GM12875 (cell line): ENCODE measurements at regions not wholly inside any gene's neighbourhood (a gene's known extent, or its start where the extent isn't known, plus 50 kb on each side); places are given as distances from the start of the nearest gene placed in this dataset.

Source experiments
- H3K4me3 ChIP-seq: one replicate; pipeline ENCODE4 v1.5.1; 2011; ENCODE audit warnings: low read depth, low read length, control low read depth
- CTCF ChIP-seq: IDR thresholded peaks from 2 replicates; pipeline ENCODE4 v1.5.1; 2011; ENCODE audit warnings: low read depth, mild to moderate bottlenecking, control low read depth, inconsistent platforms, low read length, moderate library complexity, borderline replicate concordance; ENCODE audit not compliant: insufficient read depth

- TF ChIP-seq CTCF: no peak
- H3K4me3 ChIP-seq: no peak overlapping the region
These were observed 123.2 kb downstream of the ELOVL4 start for GRCh38 chr6:79824202-79824601.

GRCh38 chr6:79821859-79822258 lies 125.5 kb downstream of the ELOVL4 start:
- H3K4me3 ChIP-seq: no peak overlapping the region
- no peak for TF ChIP-seq CTCF

- TF ChIP-seq CTCF: no peak
- H3K4me3 ChIP-seq: no peak overlapping the region
These were observed 128.9 kb downstream of the ELOVL4 start for GRCh38 chr6:79818471-79818870.

GRCh38 chr6:79814940-79815339 lies 132.4 kb downstream of the ELOVL4 start:
- no peak overlapping the region for H3K4me3 ChIP-seq
- no peak for TF ChIP-seq CTCF

- H3K4me3 ChIP-seq: no peak overlapping the region
- peak; percentile 71 for TF ChIP-seq CTCF
These were observed 133.3 kb downstream of the ELOVL4 start for GRCh38 chr6:79813854-79814709.

- TF ChIP-seq CTCF: no peak
- H3K4me3 ChIP-seq: no peak overlapping the region
These were observed 134.1 kb downstream of the ELOVL4 start for GRCh38 chr6:79813143-79813850.
